Fibroblast of lung (primary cell): ENCODE measurements at regions not wholly inside any gene's neighbourhood (a gene's known extent, or its start where the extent isn't known, plus 50 kb on each side); places are given as distances from the start of the nearest gene placed in this dataset.

Experiments
- EZH2 ChIP-seq: IDR thresholded peaks from 2 replicates; pipeline ENCODE4 v1.5.1; 2012; ENCODE audit warnings: low read length, control low read depth, mild to moderate bottlenecking; ENCODE audit errors: missing control alignments
- TF ChIP-seq, protein P1 (sequence below), 2 donors: IDR thresholded peaks in 1 of 2; conservative IDR thresholded peaks in 1 of 2; 1 replicate in 1 of 2; 2 replicates in 1 of 2; pipeline ENCODE4 v1.5.1; 2011 to 2012; ENCODE audit warnings: low read length in 2 of 2, control low read depth in 1 of 2, inconsistent platforms in 1 of 2, low read depth in 1 of 2, mild to moderate bottlenecking in 1 of 2

DNA sequence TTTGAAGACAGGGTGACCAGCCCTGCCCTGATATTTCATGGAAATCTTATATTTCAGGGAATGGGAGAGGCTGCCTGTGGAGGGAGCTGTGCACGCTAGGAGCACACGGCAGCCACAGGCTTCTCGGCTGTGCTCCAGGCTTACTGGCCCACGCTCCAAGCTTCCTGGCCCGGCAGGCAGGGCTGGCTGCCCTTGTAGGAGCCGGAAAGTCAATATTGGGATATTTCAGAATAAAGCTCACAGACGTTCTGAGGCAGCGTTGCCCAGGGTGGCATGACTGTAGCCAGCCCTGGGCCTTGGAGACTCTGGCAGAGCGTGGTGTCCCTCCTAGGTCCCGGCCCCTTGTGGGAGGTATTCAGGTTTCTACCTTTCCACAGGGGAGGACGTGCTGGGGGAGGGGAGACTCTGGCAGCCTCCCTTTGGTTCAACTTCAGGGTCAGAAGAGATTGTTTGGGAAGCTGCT, 95.6 kb downstream of the NPIPB11 start:
- TF ChIP-seq, protein P1, sequence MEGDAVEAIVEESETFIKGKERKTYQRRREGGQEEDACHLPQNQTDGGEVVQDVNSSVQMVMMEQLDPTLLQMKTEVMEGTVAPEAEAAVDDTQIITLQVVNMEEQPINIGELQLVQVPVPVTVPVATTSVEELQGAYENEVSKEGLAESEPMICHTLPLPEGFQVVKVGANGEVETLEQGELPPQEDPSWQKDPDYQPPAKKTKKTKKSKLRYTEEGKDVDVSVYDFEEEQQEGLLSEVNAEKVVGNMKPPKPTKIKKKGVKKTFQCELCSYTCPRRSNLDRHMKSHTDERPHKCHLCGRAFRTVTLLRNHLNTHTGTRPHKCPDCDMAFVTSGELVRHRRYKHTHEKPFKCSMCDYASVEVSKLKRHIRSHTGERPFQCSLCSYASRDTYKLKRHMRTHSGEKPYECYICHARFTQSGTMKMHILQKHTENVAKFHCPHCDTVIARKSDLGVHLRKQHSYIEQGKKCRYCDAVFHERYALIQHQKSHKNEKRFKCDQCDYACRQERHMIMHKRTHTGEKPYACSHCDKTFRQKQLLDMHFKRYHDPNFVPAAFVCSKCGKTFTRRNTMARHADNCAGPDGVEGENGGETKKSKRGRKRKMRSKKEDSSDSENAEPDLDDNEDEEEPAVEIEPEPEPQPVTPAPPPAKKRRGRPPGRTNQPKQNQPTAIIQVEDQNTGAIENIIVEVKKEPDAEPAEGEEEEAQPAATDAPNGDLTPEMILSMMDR (conservative IDR thresholded peaks at IDR 0.05 in 1 of 2, IDR thresholded peaks at IDR 0.05 in 1 of 2; ENCODE audit: low read depth in 1 of 2, low read length in 2 of 2) = peak; percentile 10 to 21
- no peak for TF ChIP-seq EZH2
